ENCODE measurements at regions not wholly inside any gene's neighbourhood (a gene's known extent, or its start where the extent isn't known, plus 50 kb on each side); places are given as distances from the start of the nearest gene placed in this dataset.

- TF ChIP-seq, protein P1, sequence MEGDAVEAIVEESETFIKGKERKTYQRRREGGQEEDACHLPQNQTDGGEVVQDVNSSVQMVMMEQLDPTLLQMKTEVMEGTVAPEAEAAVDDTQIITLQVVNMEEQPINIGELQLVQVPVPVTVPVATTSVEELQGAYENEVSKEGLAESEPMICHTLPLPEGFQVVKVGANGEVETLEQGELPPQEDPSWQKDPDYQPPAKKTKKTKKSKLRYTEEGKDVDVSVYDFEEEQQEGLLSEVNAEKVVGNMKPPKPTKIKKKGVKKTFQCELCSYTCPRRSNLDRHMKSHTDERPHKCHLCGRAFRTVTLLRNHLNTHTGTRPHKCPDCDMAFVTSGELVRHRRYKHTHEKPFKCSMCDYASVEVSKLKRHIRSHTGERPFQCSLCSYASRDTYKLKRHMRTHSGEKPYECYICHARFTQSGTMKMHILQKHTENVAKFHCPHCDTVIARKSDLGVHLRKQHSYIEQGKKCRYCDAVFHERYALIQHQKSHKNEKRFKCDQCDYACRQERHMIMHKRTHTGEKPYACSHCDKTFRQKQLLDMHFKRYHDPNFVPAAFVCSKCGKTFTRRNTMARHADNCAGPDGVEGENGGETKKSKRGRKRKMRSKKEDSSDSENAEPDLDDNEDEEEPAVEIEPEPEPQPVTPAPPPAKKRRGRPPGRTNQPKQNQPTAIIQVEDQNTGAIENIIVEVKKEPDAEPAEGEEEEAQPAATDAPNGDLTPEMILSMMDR (IDR thresholded peaks at IDR 0.05), result no peak
- TF ChIP-seq POLR2A (IDR thresholded peaks at IDR 0.05), result no peak
Observed at GRCh38 chr4:22094217-22094616, 145.6 kb upstream of the KCNIP4 start.
